Sigmoid colon (tissue), 6 donors: ENCODE measurements at regions not wholly inside any gene's neighbourhood (a gene's known extent, or its start where the extent isn't known, plus 50 kb on each side); places are given as distances from the start of the nearest gene placed in this dataset.

Experiments
- DNase-seq: peaks from one replicate; pipeline ENCODE4 v3.0.0-alpha.2; 2019
- H3K27ac ChIP-seq, 4 donors: fragments of 200-600 bp; sonication (generic); one replicate each; pipeline ENCODE4 v1.5.1; 2016 to 2019; ENCODE audit warnings: mild to moderate bottlenecking in 1 of 4
- H3K27me3 ChIP-seq, 3 donors: fragments of 200-600 bp; sonication (generic); one replicate each; pipeline ENCODE4 v1.5.1; 2019; ENCODE audit warnings: mild to moderate bottlenecking in 1 of 3
- H3K36me3 ChIP-seq, 4 donors: fragments of 200-600 bp; sonication (generic); one replicate each; pipeline ENCODE4 v1.5.1; 2016 to 2019
- H3K4me1 ChIP-seq, 4 donors: fragments of 200-600 bp; sonication (generic); one replicate each; pipeline ENCODE4 v1.5.1; 2017 to 2019
- H3K4me3 ChIP-seq, 4 donors: fragments of 200-600 bp; sonication (generic); one replicate each; pipeline ENCODE4 v1.5.1; 2017 to 2019; ENCODE audit warnings: mild to moderate bottlenecking in 2 of 4, moderate library complexity in 1 of 4
- H3K9me3 ChIP-seq, 4 donors: fragments of 200-600 bp in 3 of 4; sonication (generic) in 3 of 4; one replicate each; pipeline versions ENCODE4 v1.5.1 to v1.6.1; 2013 to 2019
- EP300 ChIP-seq, 4 donors: sonication (generic); formaldehyde crosslinking; IDR thresholded peaks; one replicate each; pipeline ENCODE4 v1.6.1; 2017; ENCODE audit warnings: antibody characterized with exemption in 4 of 4
- POLR2A ChIP-seq, 2 donors: fragments of 450-650 bp; IDR thresholded peaks; one replicate each; pipeline ENCODE4 v1.6.1; 2016; ENCODE audit warnings: antibody characterized with exemption in 2 of 2, mild to moderate bottlenecking in 2 of 2, moderate library complexity in 2 of 2
- POLR2AphosphoS5 ChIP-seq, 4 donors: sonication (generic); formaldehyde crosslinking; IDR thresholded peaks; one replicate each; pipeline ENCODE4 v1.6.1; 2017; ENCODE audit warnings: antibody characterized with exemption in 4 of 4
- WGBS, 2 donors: extraction: QIAGEN DNeasy Blood & Tissue Kit; methylation state at CpG; one replicate each; pipeline ENCODE4 v1.1.7; 2013; 5-methylcytosine and 5-hydroxymethylcytosine counted together
- intact Hi-C: fragments of 100-400 bp; cut with DNase I; formaldehyde crosslinking; loops from one replicate; pipeline ENCODE4 v1.15.1; 2023
- TF ChIP-seq, protein P1 (sequence below), 4 experiments: fragments of 450-650 bp in 3 of 4; fragments of 200-600 bp in 1 of 4; IDR thresholded peaks; one replicate each; pipeline ENCODE4 v1.5.1; 2016 to 2019; ENCODE audit warnings: antibody characterized with exemption in 4 of 4, mild to moderate bottlenecking in 3 of 4, moderate library complexity in 2 of 4
- donor health status: healthy with polysubstance abuse.
- donor health status: healthy.

DNA sequence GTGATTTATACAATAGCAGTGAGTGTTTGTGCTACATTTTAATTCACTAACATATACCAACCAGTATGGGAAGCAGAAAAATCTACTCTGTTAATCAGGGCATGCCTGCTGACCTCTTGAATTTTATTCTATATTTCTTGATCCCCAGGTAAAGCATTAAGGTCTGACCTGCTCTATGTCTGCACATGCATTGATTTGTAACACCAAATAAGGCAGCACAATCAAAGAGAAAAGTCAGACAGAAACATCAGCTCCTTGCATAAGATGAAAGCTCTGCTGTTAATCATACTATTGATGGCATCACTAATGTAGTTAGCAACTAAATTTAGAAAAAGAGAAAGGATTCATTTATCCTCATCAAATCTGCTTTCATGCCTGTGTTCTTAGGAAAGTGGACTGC is 2744.8 kb upstream of the PCDH20 start:
- Histone ChIP-seq H3K27me3 (no peaks in the 10 kb centered on the region), H3K4me3 (no peak overlapping the region), H3K27ac (no peak overlapping the region), H3K9me3 (no peaks in the 10 kb centered on the region), H3K36me3 (no peaks in the 10 kb centered on the region), H3K4me1 (no peaks in the 10 kb centered on the region)
- no peak for DNase-seq
- intact Hi-C loops: no loop called here
- TF ChIP-seq EP300 (IDR thresholded peaks at IDR 0.05): no peak
- TF ChIP-seq, protein P1, sequence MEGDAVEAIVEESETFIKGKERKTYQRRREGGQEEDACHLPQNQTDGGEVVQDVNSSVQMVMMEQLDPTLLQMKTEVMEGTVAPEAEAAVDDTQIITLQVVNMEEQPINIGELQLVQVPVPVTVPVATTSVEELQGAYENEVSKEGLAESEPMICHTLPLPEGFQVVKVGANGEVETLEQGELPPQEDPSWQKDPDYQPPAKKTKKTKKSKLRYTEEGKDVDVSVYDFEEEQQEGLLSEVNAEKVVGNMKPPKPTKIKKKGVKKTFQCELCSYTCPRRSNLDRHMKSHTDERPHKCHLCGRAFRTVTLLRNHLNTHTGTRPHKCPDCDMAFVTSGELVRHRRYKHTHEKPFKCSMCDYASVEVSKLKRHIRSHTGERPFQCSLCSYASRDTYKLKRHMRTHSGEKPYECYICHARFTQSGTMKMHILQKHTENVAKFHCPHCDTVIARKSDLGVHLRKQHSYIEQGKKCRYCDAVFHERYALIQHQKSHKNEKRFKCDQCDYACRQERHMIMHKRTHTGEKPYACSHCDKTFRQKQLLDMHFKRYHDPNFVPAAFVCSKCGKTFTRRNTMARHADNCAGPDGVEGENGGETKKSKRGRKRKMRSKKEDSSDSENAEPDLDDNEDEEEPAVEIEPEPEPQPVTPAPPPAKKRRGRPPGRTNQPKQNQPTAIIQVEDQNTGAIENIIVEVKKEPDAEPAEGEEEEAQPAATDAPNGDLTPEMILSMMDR (IDR thresholded peaks at IDR 0.05): no peak

DNA sequence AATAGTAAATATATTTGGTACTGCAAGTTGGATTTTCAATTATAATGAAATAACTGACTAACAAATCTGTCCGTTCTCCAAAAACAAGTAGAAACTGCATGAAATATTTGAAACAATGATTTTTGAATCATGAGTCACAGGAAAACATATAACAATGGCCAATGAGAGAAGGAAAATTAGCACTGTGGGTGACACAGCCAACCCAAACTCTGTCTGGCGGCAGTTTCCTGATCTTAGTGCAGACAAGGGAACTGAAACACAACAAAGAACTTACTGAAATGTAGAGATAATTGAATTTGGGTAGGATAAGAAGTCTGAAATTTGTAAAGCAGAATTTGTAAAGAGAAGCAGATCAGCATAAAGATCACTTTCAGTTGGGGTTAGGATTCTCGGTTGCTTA is 2743.3 kb upstream of the PCDH20 start:
- Histone ChIP-seq H3K4me1 (no peaks in the 10 kb centered on the region), H3K4me3 (no peak overlapping the region), H3K27ac (no peak overlapping the region), H3K9me3 (no peaks in the 10 kb centered on the region), H3K36me3 (no peaks in the 10 kb centered on the region), H3K27me3 (no peaks in the 10 kb centered on the region)
- 83 to 84% methylated on average over 3 of the region's 3 CpGs for WGBS, 2 donors
- intact Hi-C loops: no loop called here
- no peak for DNase-seq
- TF ChIP-seq POLR2A (IDR thresholded peaks at IDR 0.05) (no peak), EP300 (IDR thresholded peaks at IDR 0.05) (no peak), POLR2AphosphoS5 (IDR thresholded peaks at IDR 0.05) (no peak)
- TF ChIP-seq, protein P1 (IDR thresholded peaks at IDR 0.05): no peak

DNA sequence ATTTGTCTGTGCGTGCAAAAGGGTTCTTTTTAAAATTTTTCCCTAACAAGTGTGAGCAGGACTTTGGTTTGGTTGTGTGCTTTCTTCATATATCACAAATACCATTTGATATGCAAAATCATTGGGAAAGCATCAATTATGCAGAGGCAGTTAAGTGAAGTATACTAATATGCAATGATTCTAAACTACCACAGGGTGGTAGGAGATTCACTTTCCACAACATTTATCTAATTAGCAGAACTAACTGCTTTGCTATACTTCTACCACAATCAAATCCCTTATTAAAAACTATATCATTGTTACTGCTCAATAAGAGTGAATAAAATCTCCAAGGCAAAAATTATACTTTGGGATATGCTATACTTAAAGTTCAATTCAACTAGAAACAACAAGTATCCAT is 2738.9 kb upstream of the PCDH20 start:
- Histone ChIP-seq H3K9me3 (no peaks in the 10 kb centered on the region), H3K4me3 (no peak overlapping the region), H3K4me1 (no peaks in the 10 kb centered on the region), H3K36me3 (no peaks in the 10 kb centered on the region), H3K27ac (no peak overlapping the region), H3K27me3 (no peaks in the 10 kb centered on the region)
- no peak for DNase-seq
- intact Hi-C loops: no loop called here
- TF ChIP-seq POLR2A (IDR thresholded peaks at IDR 0.05) (no peak), EP300 (IDR thresholded peaks at IDR 0.05) (no peak), POLR2AphosphoS5 (IDR thresholded peaks at IDR 0.05) (no peak)
- TF ChIP-seq, protein P1 (IDR thresholded peaks at IDR 0.05): no peak
- 89 to 90% methylated on average over 1 of the region's 1 CpG for WGBS, 2 donors

DNA sequence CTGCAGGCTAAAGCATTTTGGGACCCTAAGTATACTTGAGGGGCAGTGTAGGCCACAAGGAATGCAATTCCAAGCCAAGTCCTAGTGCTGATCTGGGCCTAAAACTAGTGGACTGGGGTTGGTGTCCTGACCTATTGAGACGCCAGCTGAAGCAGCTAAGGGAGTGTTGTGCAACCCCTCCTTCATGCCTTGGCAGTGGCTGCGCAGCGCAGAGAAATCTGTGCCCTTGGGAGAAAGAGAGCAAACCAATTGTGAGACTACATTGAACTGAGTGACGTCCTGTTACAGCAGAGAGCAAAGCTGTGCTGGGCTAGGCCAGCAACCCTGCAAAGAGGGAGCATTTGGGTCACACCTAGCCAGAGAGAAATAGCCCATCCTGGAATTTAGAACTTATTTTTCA is 2715.0 kb upstream of the PCDH20 start:
- Histone ChIP-seq H3K4me3 (no peak overlapping the region), H3K27me3 (no peaks in the 10 kb centered on the region), H3K27ac (no peak overlapping the region), H3K36me3 (no peaks in the 10 kb centered on the region), H3K9me3 (peaks cover 0 to 3% (median 0%) of the 10 kb centered on the region in 4 donors), H3K4me1 (no peaks in the 10 kb centered on the region)
- WGBS, 2 donors: 83 to 90% methylated on average over 4 of the region's 4 CpGs
- intact Hi-C loops: no loop called here
- TF ChIP-seq, protein P1 (IDR thresholded peaks at IDR 0.05): no peak
- TF ChIP-seq POLR2A (IDR thresholded peaks at IDR 0.05) (no peak), POLR2AphosphoS5 (IDR thresholded peaks at IDR 0.05) (no peak), EP300 (IDR thresholded peaks at IDR 0.05) (no peak)
- no peak for DNase-seq

DNA sequence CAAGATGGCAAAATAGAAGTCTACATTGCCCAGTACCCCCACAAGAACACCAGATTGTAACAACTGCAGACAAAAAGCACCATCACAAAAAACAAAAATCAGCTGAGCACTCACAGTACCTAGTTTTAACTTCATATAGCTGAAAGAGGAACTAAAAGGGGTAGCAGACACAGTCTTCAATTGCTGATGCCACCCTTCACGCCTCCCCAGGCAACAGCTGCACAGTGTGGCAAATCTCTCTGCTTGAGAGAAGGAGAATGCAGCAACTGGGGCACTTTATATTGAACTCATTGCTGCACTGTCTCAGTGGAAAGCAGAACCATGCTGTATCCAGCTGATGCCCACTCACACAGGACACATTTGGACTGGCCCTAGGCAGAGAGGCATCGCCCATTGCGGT is 2714.5 kb upstream of the PCDH20 start:
- no peak for DNase-seq
- 84 to 87% methylated on average over 3 of the region's 3 CpGs for WGBS, 2 donors
- intact Hi-C loops: no loop called here
- Histone ChIP-seq H3K9me3 (peaks cover 0 to 3% (median 0%) of the 10 kb centered on the region in 4 donors), H3K36me3 (no peaks in the 10 kb centered on the region), H3K27ac (no peak overlapping the region), H3K4me1 (no peaks in the 10 kb centered on the region), H3K4me3 (no peak overlapping the region), H3K27me3 (no peaks in the 10 kb centered on the region)
- TF ChIP-seq POLR2AphosphoS5 (IDR thresholded peaks at IDR 0.05) (no peak), POLR2A (IDR thresholded peaks at IDR 0.05) (no peak), EP300 (IDR thresholded peaks at IDR 0.05) (no peak)
- TF ChIP-seq, protein P1 (IDR thresholded peaks at IDR 0.05): no peak
